H7 (cell line): ENCODE measurements at regions not wholly inside any gene's neighbourhood (a gene's known extent, or its start where the extent isn't known, plus 50 kb on each side); places are given as distances from the start of the nearest gene placed in this dataset.
"Not testable (repeated sequence)": the region's sequence is repeated elsewhere in the genome, so short reads cannot be mapped to it uniquely, and the experiment has no call there.

ENCODE experiments used
- DNase-seq: peaks from one replicate; pipeline ENCODE4 v3.0.0; 2012
- H3K27me3 ChIP-seq: 2 replicates; pipeline ENCODE4 v1.6.0; 2011; ENCODE audit warnings: mild to moderate bottlenecking, low read length; ENCODE audit not compliant: control insufficient read depth, insufficient read depth
- H3K36me3 ChIP-seq: replicated peaks from 2 replicates; pipeline ENCODE4 v1.5.1; 2011; ENCODE audit warnings: low read length; ENCODE audit not compliant: control insufficient read depth, insufficient read depth
- H3K4me3 ChIP-seq: 2 replicates; pipeline ENCODE4 v1.5.1; 2011; ENCODE audit warnings: low read depth, mild to moderate bottlenecking, control low read depth, low read length, moderate library complexity; ENCODE audit not compliant: insufficient read depth

DNA sequence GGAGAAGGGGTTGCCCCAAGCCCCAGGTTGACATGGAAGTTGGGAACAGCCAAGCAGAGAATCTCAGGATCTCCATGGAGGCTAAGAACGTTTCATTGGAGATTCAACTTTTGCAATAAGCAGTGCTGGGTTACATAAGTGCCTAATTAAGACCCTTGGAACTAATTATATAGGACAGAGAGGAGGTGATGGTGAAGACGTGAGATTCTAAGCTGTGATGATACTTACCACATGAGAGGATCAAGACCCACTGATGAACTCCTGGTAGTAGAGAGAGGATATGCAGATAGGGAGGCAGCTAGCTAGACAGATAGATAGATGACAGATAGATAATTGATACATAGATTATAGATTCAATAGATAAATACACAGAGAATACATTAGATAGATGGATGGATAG, 278.5 kb downstream of the SHOX start:
- H3K27me3 ChIP-seq, H3K4me3 ChIP-seq, DNase-seq, H3K36me3 ChIP-seq: not testable (repeated sequence)

DNA sequence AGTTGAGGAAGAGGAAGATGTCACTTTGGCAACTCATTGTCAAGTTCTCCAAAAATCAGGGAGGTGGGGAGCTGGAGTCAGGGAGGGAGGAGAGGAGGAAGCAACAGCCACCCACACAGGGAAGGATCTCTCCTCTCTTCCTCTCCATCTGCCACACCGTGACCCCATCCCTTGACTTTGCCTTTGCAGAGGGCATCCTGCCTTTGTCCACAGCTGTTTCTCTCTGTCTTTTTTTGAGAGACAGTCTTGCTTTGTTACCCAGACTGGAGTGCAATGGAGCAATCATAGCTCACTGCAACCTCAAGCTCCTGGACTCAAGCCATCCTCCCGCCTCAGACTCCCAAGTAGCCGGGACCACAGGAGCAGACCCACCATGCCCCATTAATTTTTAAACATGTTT, 276.0 kb downstream of the SHOX start:
- Histone ChIP-seq H3K27me3 (no peaks in the 10 kb centered on the region), H3K4me3 (no peak overlapping the region), H3K36me3 (no peaks in the 10 kb centered on the region)
- no peak for DNase-seq

DNA sequence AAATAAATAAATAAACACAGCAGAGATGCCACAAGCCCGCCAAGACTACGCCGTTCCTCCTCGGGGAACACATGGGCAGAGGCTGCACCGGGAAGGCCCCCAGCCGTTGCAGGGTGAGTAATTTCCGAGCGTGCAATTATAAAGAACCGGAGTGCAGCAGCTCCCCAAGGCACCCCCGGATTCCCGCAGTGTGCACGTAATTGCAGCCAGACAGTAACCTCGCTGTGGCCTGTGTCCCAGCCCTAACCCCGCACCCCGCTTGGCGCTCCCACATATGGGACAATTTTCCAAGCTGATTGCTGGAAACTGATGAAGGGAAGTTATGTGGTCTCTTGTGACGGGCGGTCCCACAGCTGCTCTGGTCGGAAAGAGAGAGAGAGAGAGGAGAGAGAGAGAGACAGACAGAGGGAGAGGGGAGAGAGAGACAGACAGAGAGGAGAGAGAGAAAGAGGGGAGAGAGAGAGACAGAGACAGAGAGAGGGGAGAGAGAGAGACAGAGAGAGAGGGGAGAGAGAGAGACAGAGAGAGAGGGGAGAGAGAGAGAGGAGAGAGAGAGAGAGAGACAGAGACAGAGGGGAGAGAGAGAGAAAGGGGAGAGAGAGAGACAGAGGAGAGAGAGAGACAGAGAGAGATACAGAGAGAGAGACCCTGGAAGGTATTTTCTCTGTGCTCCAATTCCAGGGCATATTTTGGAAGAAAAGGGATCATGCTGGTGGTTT, 275.4 kb downstream of the SHOX start:
- DNase-seq: no peak
- H3K4me3 ChIP-seq: no peak overlapping the region
- H3K27me3 ChIP-seq: no peaks in the 10 kb centered on the region
- no peaks in the 10 kb centered on the region for H3K36me3 ChIP-seq

DNA sequence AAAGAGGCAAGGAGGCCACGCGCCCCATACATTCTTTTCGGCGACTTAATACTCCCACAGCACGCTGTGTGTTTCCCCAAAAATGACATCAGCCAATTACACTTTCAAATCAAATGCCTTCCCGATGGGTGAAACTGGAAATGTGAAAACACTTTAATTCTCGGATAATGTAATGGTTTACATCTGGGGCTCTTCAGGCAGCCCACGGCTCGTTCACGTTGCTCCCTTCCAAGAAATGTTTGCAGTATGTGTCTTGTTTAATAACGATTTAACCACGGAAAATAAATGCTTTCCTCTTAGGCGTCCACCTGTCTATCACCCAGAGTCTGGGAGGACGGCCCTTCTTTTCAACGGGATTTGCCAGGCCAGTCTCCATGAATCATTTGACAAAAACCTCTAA, 272.5 kb downstream of the SHOX start:
- Histone ChIP-seq H3K27me3 (no peaks in the 10 kb centered on the region), H3K4me3 (no peak overlapping the region), H3K36me3 (no peaks in the 10 kb centered on the region)
- DNase-seq: no peak

DNA sequence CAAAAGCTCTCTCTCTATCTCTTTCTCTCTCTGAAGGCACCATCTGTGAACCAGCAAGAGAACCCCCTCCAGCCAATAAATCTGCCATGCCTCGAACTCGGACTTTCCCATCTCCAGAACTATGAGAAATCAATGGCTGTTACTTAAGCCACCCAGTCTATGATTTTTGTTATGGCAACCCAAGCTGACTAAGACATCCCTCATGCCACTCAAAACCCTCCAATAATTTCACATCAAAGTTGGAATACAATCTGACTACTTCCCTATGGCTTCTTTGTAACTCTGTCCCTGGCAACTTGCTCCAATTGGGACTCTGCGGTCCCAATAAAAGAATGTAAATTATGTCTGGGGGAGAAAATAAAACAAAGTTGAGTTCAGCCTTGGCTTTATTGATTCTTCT, 265.7 kb downstream of the SHOX start:
- no peak for DNase-seq
- H3K36me3 ChIP-seq: no peaks in the 10 kb centered on the region
- no peaks in the 10 kb centered on the region for H3K27me3 ChIP-seq
- H3K4me3 ChIP-seq: no peak overlapping the region

DNA sequence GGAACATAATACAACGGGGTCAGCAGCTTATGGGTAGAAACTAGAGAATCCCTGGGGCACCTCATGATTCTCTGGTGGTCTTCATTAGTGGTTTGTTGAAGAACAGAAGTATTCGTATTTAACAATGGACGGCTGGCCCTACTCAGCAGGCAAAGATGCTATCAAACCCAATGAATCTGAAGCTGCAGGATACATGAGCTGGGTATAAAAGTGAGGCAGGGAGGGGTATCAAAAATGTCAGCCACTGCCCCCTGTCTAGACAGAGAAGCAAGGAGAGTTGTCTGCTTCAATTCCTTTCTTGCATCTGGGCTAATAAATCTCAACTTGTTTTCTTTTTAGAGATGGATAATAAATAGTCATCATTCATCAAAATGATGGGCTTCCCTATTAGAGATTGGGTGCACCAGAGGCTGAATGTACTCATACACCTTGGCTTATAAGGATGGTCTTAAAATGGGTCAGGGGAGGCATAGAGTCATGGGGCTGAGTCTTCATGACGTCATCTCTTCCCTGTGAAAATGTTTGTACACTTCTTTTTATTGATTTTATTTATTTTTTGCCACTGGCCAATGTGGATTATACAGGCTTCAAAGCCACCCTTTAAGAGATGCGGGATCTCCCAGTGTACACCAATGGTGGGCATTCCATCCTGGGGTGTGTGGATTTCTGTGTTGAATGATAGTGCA, 259.5 kb downstream of the SHOX start:
- H3K27me3 ChIP-seq: no peaks in the 10 kb centered on the region
- no peak for DNase-seq
- no peaks in the 10 kb centered on the region for H3K36me3 ChIP-seq
- H3K4me3 ChIP-seq: no peak overlapping the region

DNA sequence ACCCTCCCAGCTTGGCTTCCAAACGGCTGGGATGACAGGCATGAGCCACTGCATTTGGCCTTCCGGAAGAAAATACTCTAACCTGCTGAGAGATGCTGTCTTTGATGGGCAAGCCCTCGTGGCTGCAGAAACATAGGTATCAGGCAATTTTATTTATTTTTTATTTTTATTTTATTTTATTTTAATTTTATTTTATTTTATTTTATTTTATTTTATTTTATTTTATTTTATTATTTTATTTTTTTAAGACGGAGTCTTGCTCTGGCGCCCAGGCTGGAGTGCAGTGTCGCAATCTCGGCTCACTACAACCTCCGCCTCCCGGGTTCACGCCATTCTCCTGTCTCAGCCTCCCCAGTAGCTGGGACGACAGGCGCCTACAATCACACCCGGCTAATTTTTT, 257.1 kb downstream of the SHOX start:
- not testable (repeated sequence) for H3K36me3 ChIP-seq, H3K27me3 ChIP-seq, DNase-seq, H3K4me3 ChIP-seq

DNA sequence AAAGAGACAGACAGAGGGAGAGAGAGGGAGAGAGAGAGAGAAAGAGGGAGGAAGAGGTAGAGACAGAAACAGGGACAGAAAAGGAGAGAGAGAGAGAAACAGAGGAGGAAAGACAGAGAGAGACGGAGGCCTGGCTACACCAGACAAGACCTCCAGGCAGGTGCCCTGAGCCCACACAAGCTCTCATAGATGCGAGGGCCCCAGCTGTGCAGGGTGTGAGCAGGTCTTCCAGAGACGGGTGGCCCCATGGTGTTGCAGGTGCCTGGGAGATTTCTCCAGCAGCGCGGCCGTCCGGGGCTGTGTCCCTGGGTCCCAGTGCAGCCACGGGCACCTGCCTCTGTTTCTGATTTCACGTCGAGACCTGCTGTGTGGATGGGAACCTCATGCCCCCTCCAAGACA, 253.0 kb downstream of the SHOX start:
- peak; percentile 25 for DNase-seq
- Histone ChIP-seq H3K4me3 (no peak overlapping the region), H3K36me3 (no peaks in the 10 kb centered on the region), H3K27me3 (no peaks in the 10 kb centered on the region)

DNA sequence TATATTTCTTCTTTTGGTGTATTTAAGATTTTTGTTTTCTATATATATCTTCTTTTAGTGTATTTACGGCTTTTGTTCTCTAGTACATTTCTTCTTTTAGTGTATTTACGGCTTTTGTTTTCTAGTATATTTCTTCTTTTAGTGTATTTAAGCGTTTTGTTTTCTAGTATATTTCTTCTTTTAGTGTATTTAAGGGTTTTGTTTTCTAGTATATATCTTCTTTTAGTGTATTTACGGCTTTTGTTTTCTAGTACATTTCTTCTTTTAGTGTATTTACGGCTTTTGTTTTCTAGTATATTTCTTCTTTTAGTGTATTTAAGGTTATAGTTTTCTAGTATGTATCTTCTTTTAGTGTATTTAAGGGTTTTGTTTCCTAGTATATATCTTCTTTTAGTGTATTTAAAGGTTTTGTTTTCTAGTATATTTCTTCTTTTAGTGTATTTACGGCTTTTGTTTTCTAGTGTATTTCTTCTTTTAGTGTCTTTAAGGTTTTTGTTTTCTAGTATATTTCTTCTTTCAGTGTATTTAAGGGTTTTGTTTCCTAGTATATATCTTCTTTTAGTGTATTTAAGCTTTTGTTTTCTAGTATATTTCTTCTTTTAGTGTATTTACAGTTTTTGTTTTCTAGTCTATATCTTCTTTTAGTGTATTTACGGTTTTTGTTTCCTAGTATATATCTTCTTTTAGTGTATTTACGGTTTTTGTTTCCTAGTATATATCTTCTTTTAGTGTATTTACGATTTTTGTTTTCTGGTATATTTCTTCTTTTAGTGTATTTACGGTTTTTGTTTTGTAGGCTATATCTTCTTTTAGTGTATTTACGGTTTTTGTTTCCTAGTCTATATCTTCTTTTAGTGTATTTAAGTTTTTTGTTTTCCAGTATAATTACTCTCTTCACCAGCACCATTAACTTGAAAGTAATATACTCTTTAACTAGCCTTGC, 249.4 kb downstream of the SHOX start:
- not testable (repeated sequence) for H3K27me3 ChIP-seq, H3K36me3 ChIP-seq, H3K4me3 ChIP-seq, DNase-seq

DNA sequence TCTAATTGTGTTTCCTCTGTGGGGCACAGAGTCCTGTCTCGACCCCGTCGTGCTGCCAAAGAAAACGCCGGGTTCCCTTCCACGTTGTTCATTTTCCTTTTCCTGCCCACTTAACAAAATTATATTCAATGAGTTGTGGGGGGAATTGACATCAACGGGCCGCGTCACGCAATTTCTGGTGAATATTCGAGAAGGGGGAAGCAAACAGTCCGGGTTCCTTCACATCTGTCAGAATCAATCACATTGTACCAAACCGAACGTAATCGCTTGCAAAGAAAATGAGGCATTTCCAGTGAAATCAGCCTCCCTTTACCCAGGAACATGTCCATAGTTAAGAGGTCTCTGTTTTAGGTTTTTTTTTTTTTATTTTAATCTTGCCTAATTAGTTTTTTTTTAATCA, 243.5 kb downstream of the SHOX start:
- no peak overlapping the region for H3K4me3 ChIP-seq
- no peaks in the 10 kb centered on the region for H3K36me3 ChIP-seq
- no peak for DNase-seq
- H3K27me3 ChIP-seq: no peaks in the 10 kb centered on the region

DNA sequence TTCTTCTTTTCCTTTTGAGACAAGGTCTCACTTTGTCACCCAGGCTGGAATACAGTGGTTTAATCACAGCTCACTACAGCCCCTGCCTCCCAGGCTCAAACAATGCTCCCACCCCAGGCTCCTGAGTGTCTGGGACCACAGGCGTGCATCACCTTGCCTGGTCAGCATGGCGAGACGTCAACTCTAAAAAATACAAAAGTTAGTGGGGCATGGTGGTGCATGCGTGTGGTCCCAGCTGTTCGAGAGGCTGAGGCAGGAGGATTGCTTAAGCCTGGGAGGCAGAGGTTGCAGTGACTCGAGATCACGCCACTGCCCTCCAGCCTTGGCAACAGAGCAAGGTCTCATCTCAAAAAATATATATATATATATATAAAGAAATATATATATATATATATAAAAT, 242.4 kb downstream of the SHOX start:
- DNase-seq: no peak
- no peaks in the 10 kb centered on the region for H3K36me3 ChIP-seq
- no peaks in the 10 kb centered on the region for H3K27me3 ChIP-seq
- H3K4me3 ChIP-seq: no peak overlapping the region

DNA sequence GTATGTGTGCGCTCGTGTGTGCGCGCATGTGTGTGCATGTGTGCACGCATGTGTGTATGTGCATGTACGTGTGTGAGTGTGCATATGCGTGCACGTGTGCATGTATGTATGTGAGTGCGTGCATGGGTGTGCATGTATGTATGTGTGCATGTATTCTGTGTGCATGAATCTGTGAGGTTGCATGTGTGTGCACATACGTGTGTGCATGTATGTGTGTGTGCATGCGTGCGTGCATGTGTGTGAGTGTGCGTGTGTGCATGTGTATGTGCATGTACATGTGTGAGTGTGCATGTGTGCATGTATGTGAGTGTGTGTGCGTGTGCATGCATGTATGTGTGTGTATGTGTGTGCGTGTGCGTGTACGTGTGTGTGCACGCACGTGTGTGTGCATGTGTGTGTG, 241.5 kb downstream of the SHOX start:
- Histone ChIP-seq H3K4me3 (no peak overlapping the region), H3K36me3 (no peaks in the 10 kb centered on the region), H3K27me3 (no peaks in the 10 kb centered on the region)
- DNase-seq: no peak

DNA sequence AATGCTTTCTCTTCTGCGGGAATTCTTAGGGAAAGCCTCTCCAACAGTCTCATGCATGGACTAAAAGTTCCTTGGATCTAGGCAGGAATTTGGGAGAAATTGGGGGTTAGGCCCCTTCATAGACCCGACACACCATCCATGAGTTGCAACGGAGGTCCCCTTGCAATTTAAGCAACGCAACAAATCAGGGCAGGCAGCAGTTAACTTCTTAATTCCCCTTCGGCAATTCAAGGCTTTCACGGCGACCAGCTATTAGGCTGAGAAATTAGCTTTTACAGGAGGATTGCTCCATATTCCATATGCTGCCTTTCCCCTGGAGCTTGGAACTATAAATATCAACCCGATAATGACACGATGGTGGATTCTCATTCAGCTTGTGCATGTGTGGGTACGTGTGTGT, 241.0 kb downstream of the SHOX start:
- no peaks in the 10 kb centered on the region for H3K27me3 ChIP-seq
- DNase-seq: no peak
- no peaks in the 10 kb centered on the region for H3K36me3 ChIP-seq
- no peak overlapping the region for H3K4me3 ChIP-seq

DNA sequence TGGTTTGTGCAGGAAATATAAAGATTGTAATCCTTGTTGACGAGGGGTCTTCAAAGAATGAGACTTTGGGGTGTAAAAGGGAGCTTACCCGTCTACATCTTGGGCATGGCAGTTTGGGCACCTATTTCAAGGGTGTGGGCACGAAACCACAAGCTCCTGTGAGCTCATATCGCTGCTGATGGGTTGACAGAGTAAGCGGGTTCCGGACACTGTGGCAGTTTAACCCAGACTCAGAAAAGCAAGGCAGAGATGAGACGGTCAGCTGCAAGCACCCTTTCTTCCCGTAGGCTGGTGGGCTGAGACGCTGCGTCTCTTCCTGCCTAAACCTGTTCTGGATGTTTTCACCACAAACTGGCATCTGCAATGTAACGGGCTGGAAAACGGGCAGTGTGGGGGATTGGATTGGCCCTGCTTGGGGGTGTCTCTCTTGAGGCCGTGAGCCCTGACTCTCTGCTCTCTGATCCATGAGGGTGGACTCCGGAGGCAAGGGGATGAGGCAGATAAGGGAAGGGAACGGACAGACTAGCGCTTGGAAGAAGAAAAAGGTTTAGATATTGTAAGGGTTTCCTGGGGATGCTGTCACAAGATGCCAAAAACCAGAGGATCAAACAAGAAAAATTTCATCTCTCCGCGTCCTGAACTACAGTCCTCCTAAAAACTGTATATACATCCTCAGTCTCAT, 237.5 kb downstream of the SHOX start:
- Histone ChIP-seq H3K4me3 (no peak overlapping the region), H3K36me3 (no peaks in the 10 kb centered on the region), H3K27me3 (no peaks in the 10 kb centered on the region)
- no peak for DNase-seq
